ENCODE measurements at regions not wholly inside any gene's neighbourhood (a gene's known extent, or its start where the extent isn't known, plus 50 kb on each side); places are given as distances from the start of the nearest gene placed in this dataset.

GRCh38 chr9:90127923-90128322, 514.7 kb downstream of the DIRAS2 start:
- TF ChIP-seq EZH2 (IDR thresholded peaks at IDR 0.05) (no peak), POLR2AphosphoS5 (IDR thresholded peaks at IDR 0.05; ENCODE audit: borderline replicate concordance, low read depth, low read length) (no peak)
